ENCODE measurements at regions not wholly inside any gene's neighbourhood (a gene's known extent, or its start where the extent isn't known, plus 50 kb on each side); places are given as distances from the start of the nearest gene placed in this dataset.
"Not testable (repeated sequence)": the region's sequence is repeated elsewhere in the genome, so short reads cannot be mapped to it uniquely, and the experiment has no call there.

GRCh38 chr1:29681416-29681815 is 445.1 kb downstream of the PTPRU start:
- TF ChIP-seq ZNF274 (IDR thresholded peaks at IDR 0.05; ENCODE audit: low read depth, low read length); SUZ12 (IDR thresholded peaks at IDR 0.05; ENCODE audit: extremely low read depth, insufficient read depth, insufficient read length); YY1 (IDR thresholded peaks at IDR 0.05; ENCODE audit: insufficient read depth, insufficient read length): not testable (repeated sequence)

All from NT2/D1 (cell line).